ENCODE measurements at regions not wholly inside any gene's neighbourhood (a gene's known extent, or its start where the extent isn't known, plus 50 kb on each side); places are given as distances from the start of the nearest gene placed in this dataset.

GRCh38 chr2:59791004-59791618, 762.3 kb downstream of the BCL11A start:
- no peaks in the 10 kb centered on the region for H3K27me3 ChIP-seq (replicated peaks; ENCODE audit: insufficient read depth, low read length)
- no peaks in the 10 kb centered on the region for H3F3A ChIP-seq (ENCODE audit: insufficient read depth, low read length)
- no peak overlapping the region for H2AFZ ChIP-seq (ENCODE audit: low read length)
- no peak overlapping the region for H3K27ac ChIP-seq (ENCODE audit: low read length)
- H4K20me1 ChIP-seq (ENCODE audit: insufficient read depth, low read length): no peaks in the 10 kb centered on the region
- TF ChIP-seq CTCF (IDR thresholded peaks at IDR 0.05; ENCODE audit: low read length): no peak
- TF ChIP-seq EZH2phosphoT487 (IDR thresholded peaks at IDR 0.05; ENCODE audit: low read length): no peak
- TF ChIP-seq EZH2 (optimal IDR thresholded peaks at IDR 0.05; ENCODE audit: low read depth, low read length): no peak
- H3K4me1 ChIP-seq (ENCODE audit: low read length): no peaks in the 10 kb centered on the region
- H3K79me2 ChIP-seq (ENCODE audit: low read length): no peaks in the 10 kb centered on the region
- no peak for DNase-seq
- no peaks in the 10 kb centered on the region for H3K9me2 ChIP-seq (replicated peaks; ENCODE audit: insufficient read depth, low read length)
- no peaks in the 10 kb centered on the region for H3K36me3 ChIP-seq (replicated peaks; ENCODE audit: insufficient read depth, low read length)
- H3K4me2 ChIP-seq (ENCODE audit: low read depth, low read length): no peak overlapping the region
- H3K4me3 ChIP-seq (ENCODE audit: low read length): no peak overlapping the region
- no peaks in the 10 kb centered on the region for H3K9me3 ChIP-seq (replicated peaks; ENCODE audit: insufficient read depth, low read length)
- H3K9ac ChIP-seq (ENCODE audit: low read length): no peak overlapping the region

- Histone ChIP-seq H3K27me3 (replicated peaks; ENCODE audit: insufficient read depth, low read length) (no peaks in the 10 kb centered on the region), H3K4me2 (ENCODE audit: low read depth, low read length) (no peak overlapping the region), H3K4me1 (ENCODE audit: low read length) (no peaks in the 10 kb centered on the region), H3K9me2 (replicated peaks; ENCODE audit: insufficient read depth, low read length) (no peaks in the 10 kb centered on the region), H3K27ac (ENCODE audit: low read length) (no peak overlapping the region), H3K79me2 (ENCODE audit: low read length) (no peaks in the 10 kb centered on the region), H3K9me3 (replicated peaks; ENCODE audit: insufficient read depth, low read length) (no peaks in the 10 kb centered on the region), H3K36me3 (replicated peaks; ENCODE audit: insufficient read depth, low read length) (no peaks in the 10 kb centered on the region), H3F3A (ENCODE audit: insufficient read depth, low read length) (no peaks in the 10 kb centered on the region), H4K20me1 (ENCODE audit: insufficient read depth, low read length) (no peaks in the 10 kb centered on the region), H3K4me3 (ENCODE audit: low read length) (no peak overlapping the region), H2AFZ (ENCODE audit: low read length) (no peak overlapping the region), H3K9ac (ENCODE audit: low read length) (no peak overlapping the region)
- no peak for DNase-seq
- no peak for TF ChIP-seq CTCF (IDR thresholded peaks at IDR 0.05; ENCODE audit: low read length)
- TF ChIP-seq EZH2phosphoT487 (IDR thresholded peaks at IDR 0.05; ENCODE audit: low read length): no peak
Measured at GRCh38 chr2:59790186-59791003, 763.1 kb downstream of the BCL11A start.

GRCh38 chr2:59789523-59789922, 763.9 kb downstream of the BCL11A start:
- Histone ChIP-seq H3K27me3 (replicated peaks; ENCODE audit: insufficient read depth, low read length) (no peaks in the 10 kb centered on the region), H3K27ac (ENCODE audit: low read length) (no peak overlapping the region), H3K4me2 (ENCODE audit: low read depth, low read length) (no peak overlapping the region), H3K9ac (ENCODE audit: low read length) (no peak overlapping the region), H3K4me1 (ENCODE audit: low read length) (no peaks in the 10 kb centered on the region), H3K79me2 (ENCODE audit: low read length) (no peaks in the 10 kb centered on the region), H4K20me1 (ENCODE audit: insufficient read depth, low read length) (no peaks in the 10 kb centered on the region), H2AFZ (ENCODE audit: low read length) (no peak overlapping the region), H3K9me2 (replicated peaks; ENCODE audit: insufficient read depth, low read length) (no peaks in the 10 kb centered on the region), H3F3A (ENCODE audit: insufficient read depth, low read length) (no peaks in the 10 kb centered on the region), H3K36me3 (replicated peaks; ENCODE audit: insufficient read depth, low read length) (no peaks in the 10 kb centered on the region), H3K4me3 (ENCODE audit: low read length) (no peak overlapping the region), H3K9me3 (replicated peaks; ENCODE audit: insufficient read depth, low read length) (no peaks in the 10 kb centered on the region)
- no peak for DNase-seq
- TF ChIP-seq EZH2phosphoT487 (IDR thresholded peaks at IDR 0.05; ENCODE audit: low read length): no peak
- no peak for TF ChIP-seq EZH2 (optimal IDR thresholded peaks at IDR 0.05; ENCODE audit: low read depth, low read length)
- TF ChIP-seq CTCF (IDR thresholded peaks at IDR 0.05; ENCODE audit: low read length): no peak

All from MM.1S (cell line).